ENCODE measurements at regions not wholly inside any gene's neighbourhood (a gene's known extent, or its start where the extent isn't known, plus 50 kb on each side); places are given as distances from the start of the nearest gene placed in this dataset.
A peak's percentile ranks its signal among the peaks of the same experiment; 100 is the strongest.

DNA sequence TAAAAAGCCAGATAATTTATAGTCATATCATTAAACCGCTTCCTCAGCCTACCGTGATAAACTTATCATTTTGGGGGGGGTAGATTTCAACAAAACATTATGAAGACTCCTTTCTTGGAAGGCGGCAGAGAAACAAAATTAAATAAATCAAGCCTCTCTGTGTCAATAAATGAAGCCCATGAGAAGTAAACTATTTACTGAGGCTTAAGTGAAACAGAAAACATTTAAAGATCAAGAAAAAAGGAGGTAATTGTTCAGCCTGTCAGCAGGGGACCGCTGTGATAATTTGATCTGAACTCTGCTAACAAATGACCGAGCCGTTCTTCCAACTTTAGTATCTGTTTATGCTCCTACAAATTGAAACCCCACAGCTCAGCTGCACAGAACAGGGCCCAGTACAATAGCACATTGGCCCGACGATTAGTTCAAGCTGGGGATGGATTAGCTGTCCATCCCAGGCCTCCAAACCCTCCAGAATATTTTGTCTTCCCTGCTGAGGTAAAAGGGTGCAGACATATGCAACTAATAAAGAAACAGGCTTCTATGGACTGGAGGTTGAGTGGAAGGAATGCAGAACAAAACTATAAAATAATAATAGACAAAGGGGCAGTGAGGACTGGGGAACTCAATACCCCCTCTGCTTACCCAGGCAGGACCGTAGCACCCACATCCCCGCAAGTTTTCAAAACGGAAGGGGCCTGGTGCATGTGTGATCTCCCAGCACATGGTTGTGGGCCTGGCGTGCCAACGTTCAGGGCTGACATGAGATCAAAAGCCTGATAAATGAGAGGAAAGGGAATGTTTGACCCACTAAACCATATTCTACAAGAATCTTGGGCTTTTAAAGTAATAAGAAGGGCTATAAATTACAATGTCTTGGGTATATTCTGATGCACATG lies 298.1 kb upstream of the IRX5 start:
- Histone ChIP-seq H3K27me3 (ENCODE audit: insufficient read depth, low read length) (no peaks in the 10 kb centered on the region), H3K14ac (ENCODE audit: low read length) (no peak overlapping the region), H3K18ac (ENCODE audit: low read length) (no peak overlapping the region), H2BK5ac (ENCODE audit: low read depth, low read length, poor library complexity) (no peak overlapping the region), H3K27ac (ENCODE audit: low read depth, low read length) (no peak overlapping the region), H4K8ac (ENCODE audit: low read depth, low read length) (no peak overlapping the region), H3K4ac (ENCODE audit: low read depth, low read length) (no peak overlapping the region), H3K36me3 (ENCODE audit: control insufficient read depth in 1 of 2, insufficient read depth in 2 of 2, low read length in 2 of 2) (no peaks in the 10 kb centered on the region), H3K9me3 (ENCODE audit: insufficient read depth, low read depth, low read length) (no peaks in the 10 kb centered on the region), H2AK5ac (ENCODE audit: low read length) (no peak overlapping the region), H2BK12ac (ENCODE audit: low read length) (no peak overlapping the region), H3K79me2 (ENCODE audit: control insufficient read depth, insufficient read depth, low read length, poor library complexity) (no peaks in the 10 kb centered on the region), H3K9ac (ENCODE audit: low read length) (no peak overlapping the region), H2BK120ac (ENCODE audit: insufficient read depth, low read length, poor library complexity) (no peak overlapping the region), H2AFZ (ENCODE audit: insufficient read depth, low read length, poor library complexity) (no peak overlapping the region), H3K23ac (ENCODE audit: low read length) (no peak overlapping the region), H4K91ac (ENCODE audit: low read depth, low read length) (no peak overlapping the region), H3K79me1 (ENCODE audit: low read length) (no peaks in the 10 kb centered on the region), H3K4me3 (ENCODE audit: low read depth, low read length) (no peak overlapping the region), H3K4me2 (ENCODE audit: low read length) (no peak overlapping the region), H4K12ac (ENCODE audit: low read depth, low read length) (no peak overlapping the region), H3K4me1 (ENCODE audit: control insufficient read depth in 1 of 2, insufficient read depth in 2 of 2, low read length in 2 of 2) (no peaks in the 10 kb centered on the region)
- no peak for DNase-seq
- no CpG with 5 or more reads among the region's 13 CpGs for WGBS (ENCODE audit: extremely low coverage, insufficient coverage, insufficient read length)

DNA sequence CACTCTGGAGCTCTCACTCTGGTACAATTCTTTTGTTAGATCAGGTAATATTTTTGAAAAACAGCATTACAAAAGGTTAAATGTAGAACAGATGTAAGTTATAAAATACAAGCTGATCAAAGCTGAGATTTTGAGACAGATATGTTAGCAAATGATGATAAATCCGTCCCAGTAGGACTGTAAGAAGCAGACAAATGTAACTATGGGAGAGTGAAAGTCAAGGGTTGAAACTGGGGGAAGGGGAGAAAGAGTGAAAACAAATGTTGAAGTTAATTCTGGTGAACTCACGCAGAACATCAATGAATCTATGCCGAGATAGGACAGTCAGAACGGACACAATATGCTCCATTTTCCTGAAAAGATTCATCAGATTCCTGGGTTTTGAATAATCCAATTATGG lies 298.9 kb upstream of the IRX5 start:
- Histone ChIP-seq H3K4me3 (ENCODE audit: low read depth, low read length) (no peak overlapping the region), H2BK12ac (ENCODE audit: low read length) (no peak overlapping the region), H4K12ac (ENCODE audit: low read depth, low read length) (no peak overlapping the region), H4K91ac (ENCODE audit: low read depth, low read length) (no peak overlapping the region), H3K27ac (ENCODE audit: low read depth, low read length) (no peak overlapping the region), H2BK5ac (ENCODE audit: low read depth, low read length, poor library complexity) (no peak overlapping the region), H3K4ac (ENCODE audit: low read depth, low read length) (no peak overlapping the region), H3K23ac (ENCODE audit: low read length) (no peak overlapping the region), H3K36me3 (ENCODE audit: control insufficient read depth in 1 of 2, insufficient read depth in 2 of 2, low read length in 2 of 2) (no peaks in the 10 kb centered on the region), H3K18ac (ENCODE audit: low read length) (no peak overlapping the region), H3K27me3 (ENCODE audit: insufficient read depth, low read length) (no peaks in the 10 kb centered on the region), H4K8ac (ENCODE audit: low read depth, low read length) (no peak overlapping the region), H2AK5ac (ENCODE audit: low read length) (no peak overlapping the region), H3K4me2 (ENCODE audit: low read length) (no peak overlapping the region), H3K79me2 (ENCODE audit: control insufficient read depth, insufficient read depth, low read length, poor library complexity) (no peaks in the 10 kb centered on the region), H3K14ac (ENCODE audit: low read length) (no peak overlapping the region), H3K79me1 (ENCODE audit: low read length) (no peaks in the 10 kb centered on the region), H2BK120ac (ENCODE audit: insufficient read depth, low read length, poor library complexity) (no peak overlapping the region), H3K9me3 (ENCODE audit: insufficient read depth, low read depth, low read length) (no peaks in the 10 kb centered on the region), H3K9ac (ENCODE audit: low read length) (no peak overlapping the region), H3K4me1 (ENCODE audit: control insufficient read depth in 1 of 2, insufficient read depth in 2 of 2, low read length in 2 of 2) (no peaks in the 10 kb centered on the region), H2AFZ (ENCODE audit: insufficient read depth, low read length, poor library complexity) (no peak overlapping the region)
- WGBS (ENCODE audit: extremely low coverage, insufficient coverage, insufficient read length) = no CpG with 5 or more reads among the region's 4 CpGs
- DNase-seq = no peak

DNA sequence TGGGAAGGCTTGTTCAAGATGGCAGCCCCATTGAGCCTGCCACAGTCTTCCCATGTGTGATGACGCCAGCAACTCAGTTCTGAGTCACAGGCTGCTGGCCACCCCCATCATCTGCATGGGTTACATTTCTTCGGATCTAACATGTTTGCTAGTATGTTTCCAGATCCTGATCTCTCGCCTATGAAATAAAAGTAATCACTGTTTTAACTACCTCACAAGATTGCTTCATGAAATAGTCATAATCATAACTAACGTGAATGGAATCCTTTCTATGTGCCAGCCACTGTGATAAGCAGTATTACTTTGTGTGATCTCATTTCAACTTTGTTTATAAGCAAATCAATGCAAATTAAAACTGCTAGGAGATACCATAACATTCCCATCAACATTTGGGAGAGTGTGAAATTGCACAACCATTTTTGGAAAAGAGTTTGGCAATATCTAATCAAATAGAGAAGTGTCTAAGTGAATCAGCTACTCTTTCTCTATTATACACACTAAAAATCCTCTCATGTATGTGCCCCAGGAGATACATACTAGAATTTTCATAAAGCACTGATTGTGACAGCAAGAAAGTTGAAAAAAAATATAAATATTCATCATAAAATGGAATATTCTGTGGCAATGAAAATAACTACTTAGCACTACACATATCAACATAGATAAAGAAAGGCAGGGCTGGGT lies 300.2 kb upstream of the IRX5 start:
- H3K18ac ChIP-seq (ENCODE audit: low read length) = no peak overlapping the region
- no peak overlapping the region for H4K91ac ChIP-seq (ENCODE audit: low read depth, low read length)
- H2BK5ac ChIP-seq (ENCODE audit: low read depth, low read length, poor library complexity) = no peak overlapping the region
- H2BK120ac ChIP-seq (ENCODE audit: insufficient read depth, low read length, poor library complexity) = no peak overlapping the region
- H3K23ac ChIP-seq (ENCODE audit: low read length) = no peak overlapping the region
- H3K4me3 ChIP-seq (ENCODE audit: low read depth, low read length) = no peak overlapping the region
- no peaks in the 10 kb centered on the region for H3K79me2 ChIP-seq (ENCODE audit: control insufficient read depth, insufficient read depth, low read length, poor library complexity)
- no peak overlapping the region for H3K4ac ChIP-seq (ENCODE audit: low read depth, low read length)
- no peaks in the 10 kb centered on the region for H3K79me1 ChIP-seq (ENCODE audit: low read length)
- no peaks in the 10 kb centered on the region for H3K36me3 ChIP-seq (ENCODE audit: control insufficient read depth in 1 of 2, insufficient read depth in 2 of 2, low read length in 2 of 2)
- WGBS (ENCODE audit: extremely low coverage, insufficient coverage, insufficient read length) = no CpG with 5 or more reads among the region's 4 CpGs
- H2AK5ac ChIP-seq (ENCODE audit: low read length) = no peak overlapping the region
- H3K9me3 ChIP-seq (ENCODE audit: insufficient read depth, low read depth, low read length) = no peaks in the 10 kb centered on the region
- no peak overlapping the region for H4K12ac ChIP-seq (ENCODE audit: low read depth, low read length)
- H3K27ac ChIP-seq (ENCODE audit: low read depth, low read length) = no peak overlapping the region
- H2BK12ac ChIP-seq (ENCODE audit: low read length) = no peak overlapping the region
- H3K14ac ChIP-seq (ENCODE audit: low read length) = no peak overlapping the region
- no peak overlapping the region for H2AFZ ChIP-seq (ENCODE audit: insufficient read depth, low read length, poor library complexity)
- H3K27me3 ChIP-seq (ENCODE audit: insufficient read depth, low read length) = no peaks in the 10 kb centered on the region
- H3K4me2 ChIP-seq (ENCODE audit: low read length) = no peak overlapping the region
- DNase-seq = peak; percentile 50 to 77
- no peak overlapping the region for H3K9ac ChIP-seq (ENCODE audit: low read length)
- H3K4me1 ChIP-seq (ENCODE audit: control insufficient read depth in 1 of 2, insufficient read depth in 2 of 2, low read length in 2 of 2) = no peaks in the 10 kb centered on the region
- no peak overlapping the region for H4K8ac ChIP-seq (ENCODE audit: low read depth, low read length)

- H3K14ac ChIP-seq (ENCODE audit: low read length) = no peak overlapping the region
- H3K79me1 ChIP-seq (ENCODE audit: low read length) = no peaks in the 10 kb centered on the region
- H3K4me3 ChIP-seq (ENCODE audit: low read depth, low read length) = no peak overlapping the region
- no peak overlapping the region for H3K9ac ChIP-seq (ENCODE audit: low read length)
- no CpG with 5 or more reads among the region's 17 CpGs for WGBS (ENCODE audit: extremely low coverage, insufficient coverage, insufficient read length)
- H2BK12ac ChIP-seq (ENCODE audit: low read length) = no peak overlapping the region
- no peak overlapping the region for H2BK5ac ChIP-seq (ENCODE audit: low read depth, low read length, poor library complexity)
- no peak overlapping the region for H2AK5ac ChIP-seq (ENCODE audit: low read length)
- H3K23ac ChIP-seq (ENCODE audit: low read length) = no peak overlapping the region
- H3K9me3 ChIP-seq (ENCODE audit: insufficient read depth, low read depth, low read length) = no peaks in the 10 kb centered on the region
- H3K36me3 ChIP-seq (ENCODE audit: control insufficient read depth in 1 of 2, insufficient read depth in 2 of 2, low read length in 2 of 2) = no peaks in the 10 kb centered on the region
- no peak overlapping the region for H3K4me2 ChIP-seq (ENCODE audit: low read length)
- H2AFZ ChIP-seq (ENCODE audit: insufficient read depth, low read length, poor library complexity) = no peak overlapping the region
- H3K27ac ChIP-seq (ENCODE audit: low read depth, low read length) = no peak overlapping the region
- no peak for DNase-seq
- H3K79me2 ChIP-seq (ENCODE audit: control insufficient read depth, insufficient read depth, low read length, poor library complexity) = no peaks in the 10 kb centered on the region
- no peak overlapping the region for H4K91ac ChIP-seq (ENCODE audit: low read depth, low read length)
- H4K12ac ChIP-seq (ENCODE audit: low read depth, low read length) = no peak overlapping the region
- H3K27me3 ChIP-seq (ENCODE audit: insufficient read depth, low read length) = no peaks in the 10 kb centered on the region
- H4K8ac ChIP-seq (ENCODE audit: low read depth, low read length) = no peak overlapping the region
- no peaks in the 10 kb centered on the region for H3K4me1 ChIP-seq (ENCODE audit: control insufficient read depth in 1 of 2, insufficient read depth in 2 of 2, low read length in 2 of 2)
- no peak overlapping the region for H3K18ac ChIP-seq (ENCODE audit: low read length)
- H3K4ac ChIP-seq (ENCODE audit: low read depth, low read length) = no peak overlapping the region
- no peak overlapping the region for H2BK120ac ChIP-seq (ENCODE audit: insufficient read depth, low read length, poor library complexity)
Observed at GRCh38 chr16:54628796-54629625, 301.7 kb upstream of the IRX5 start.

Data from trophoblast cell (in vitro differentiated cells and primary cell).